HG03039 (cell line): ENCODE measurements at regions not wholly inside any gene's neighbourhood (a gene's known extent, or its start where the extent isn't known, plus 50 kb on each side); places are given as distances from the start of the nearest gene placed in this dataset.

Experiments
- ATAC-seq: cut with Tn5 transposase; IDR thresholded peaks from one replicate; pipeline ENCODE4 v1.9.1; 2021; ENCODE audit warnings: mild to moderate bottlenecking, moderate library complexity; ENCODE audit not compliant: unreplicated experiment

- ATAC-seq, result no peak
These were observed 70.9 kb downstream of the NAV1 start for GRCh38 chr1:201609661-201610318.

GRCh38 chr1:201610858-201611257 lies 71.9 kb downstream of the NAV1 start:
- ATAC-seq, result no peak

GRCh38 chr1:201612645-201613044 lies 73.7 kb downstream of the NAV1 start:
- no peak for ATAC-seq

- no peak for ATAC-seq
These were observed 75.5 kb downstream of the NAV1 start for GRCh38 chr1:201614262-201615015.

GRCh38 chr1:201617157-201617556 lies 78.2 kb downstream of the NAV1 start:
- ATAC-seq, result no peak

DNA sequence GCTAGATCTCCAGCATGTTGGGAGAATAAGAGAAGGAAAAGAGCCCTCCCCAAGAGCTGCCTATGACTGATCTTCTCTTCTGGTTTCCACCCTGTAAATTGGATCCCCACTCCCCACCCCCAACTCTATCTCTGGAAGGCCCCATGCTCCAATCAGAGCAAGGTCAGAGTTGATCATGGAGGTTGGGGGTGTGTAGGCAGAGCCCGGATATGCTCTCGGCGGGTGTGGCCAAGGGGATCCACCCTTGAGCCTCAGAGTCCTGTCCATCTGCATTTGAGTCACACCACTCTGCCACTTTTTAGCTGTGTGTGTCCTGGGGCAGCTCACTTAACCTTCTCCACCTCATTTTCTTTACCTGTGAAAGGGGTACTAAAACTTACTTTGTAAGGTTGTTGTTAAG lies 79.5 kb downstream of the NAV1 start:
- ATAC-seq, result no peak

- ATAC-seq, result no peak
These were observed 80.0 kb downstream of the NAV1 start for GRCh38 chr1:201618905-201619304.

GRCh38 chr1:201619513-201619912 lies 80.6 kb downstream of the NAV1 start:
- ATAC-seq, result no peak

DNA sequence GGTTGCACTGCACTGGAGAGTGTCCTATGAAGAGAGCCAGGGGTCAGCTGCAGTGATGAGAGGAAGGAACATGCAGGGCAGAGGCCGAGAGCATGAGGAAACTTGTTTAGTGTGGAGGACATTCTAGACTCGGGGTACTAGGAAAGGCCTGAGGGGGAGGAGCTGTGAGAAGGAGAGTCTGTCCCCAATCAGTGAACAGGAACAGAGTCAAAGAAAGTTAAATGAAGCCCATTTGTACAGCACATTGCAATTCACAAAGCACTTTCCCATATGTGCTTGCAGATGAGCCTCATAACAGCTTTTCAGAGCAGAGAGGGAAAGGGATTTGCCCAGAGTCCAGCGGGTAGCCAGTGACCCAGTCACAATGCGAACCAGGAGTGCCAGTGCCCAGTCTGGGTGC lies 83.4 kb downstream of the NAV1 start:
- no peak for ATAC-seq

DNA sequence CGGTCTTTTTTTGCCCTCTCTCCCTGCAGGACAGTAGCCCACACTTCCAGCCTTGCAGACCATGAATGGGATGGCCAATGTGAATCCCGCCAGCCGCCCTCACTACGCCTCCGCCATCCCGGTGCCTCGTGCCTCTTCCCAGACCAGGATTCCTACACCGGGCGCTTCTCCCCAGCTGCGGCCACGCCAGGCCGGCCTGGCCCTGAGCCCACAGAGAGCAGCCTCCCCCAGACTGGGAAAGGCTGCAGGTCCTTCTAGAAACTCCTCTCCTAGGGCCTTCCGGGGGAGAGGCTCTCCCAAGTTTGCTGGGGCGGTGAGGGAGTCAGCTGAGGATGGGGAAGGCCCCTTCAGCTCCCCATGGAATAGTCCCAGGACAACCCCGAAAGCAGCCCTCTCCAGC lies 83.9 kb downstream of the NAV1 start:
- no peak for ATAC-seq

GRCh38 chr1:201624741-201625225 lies 85.9 kb downstream of the NAV1 start:
- no peak for ATAC-seq

DNA sequence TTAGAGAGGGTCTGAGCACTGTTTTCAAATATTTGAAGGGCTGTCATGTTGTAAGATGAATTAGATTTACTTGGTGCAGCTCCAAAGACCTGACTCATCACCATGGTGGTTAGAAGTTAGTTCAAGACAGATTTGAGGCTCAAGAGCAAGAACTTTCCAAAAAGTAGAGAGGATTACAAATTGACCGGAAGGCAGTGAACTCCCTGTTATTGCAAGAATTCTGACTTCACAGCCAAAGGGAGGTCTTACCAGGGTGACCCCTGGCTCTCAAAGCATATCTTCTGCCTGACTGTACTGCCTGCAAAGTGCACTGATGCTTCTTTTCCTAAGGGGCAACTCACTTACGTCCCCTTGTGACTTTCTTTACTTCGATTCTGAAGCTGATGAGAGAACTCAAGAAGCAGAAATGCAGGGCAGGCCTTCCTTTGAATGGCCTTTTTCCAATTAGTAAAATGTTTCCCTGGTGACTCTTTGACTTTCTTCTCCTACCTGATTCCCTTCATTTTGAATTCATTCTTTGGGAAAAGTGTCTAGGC lies 86.4 kb downstream of the NAV1 start:
- ATAC-seq, result no peak

GRCh38 chr1:201625851-201626251 lies 86.9 kb downstream of the NAV1 start:
- no peak for ATAC-seq

DNA sequence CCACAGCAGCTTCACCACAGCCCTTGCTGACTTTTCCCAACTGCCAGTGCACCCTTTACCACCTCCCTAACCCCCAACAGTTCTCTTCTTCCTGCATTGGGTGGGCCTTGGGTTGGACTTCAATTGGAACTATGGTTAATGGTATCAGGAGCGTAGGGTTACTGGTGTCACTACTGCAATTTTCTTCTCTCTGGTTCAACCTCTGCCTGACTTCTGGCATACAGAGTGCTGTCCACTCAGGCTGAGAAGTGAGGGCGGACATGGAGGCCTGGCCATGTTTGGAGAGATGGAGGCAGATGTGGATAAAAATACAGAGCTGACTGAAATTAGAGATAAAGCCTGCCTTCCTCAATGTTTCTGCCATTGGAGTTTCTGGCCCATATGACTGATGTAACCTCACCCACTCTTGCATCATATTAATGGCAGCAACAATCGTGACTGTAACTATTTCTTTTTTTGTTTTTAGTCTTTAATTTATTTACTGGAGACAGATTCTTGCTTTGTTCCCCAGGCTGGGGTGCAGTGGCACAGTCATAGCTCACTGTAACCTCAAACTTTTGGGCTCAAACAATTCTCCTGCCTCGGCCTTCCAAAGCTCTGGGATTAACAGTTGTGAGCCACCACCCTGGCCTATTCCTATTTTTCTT lies 87.8 kb downstream of the NAV1 start:
- ATAC-seq, result no peak

- no peak for ATAC-seq
These were observed 89.6 kb downstream of the NAV1 start for GRCh38 chr1:201628490-201628889.

GRCh38 chr1:201630582-201630981 lies 91.7 kb downstream of the NAV1 start:
- no peak for ATAC-seq

GRCh38 chr1:201631037-201631436 lies 92.1 kb downstream of the NAV1 start:
- no peak for ATAC-seq

DNA sequence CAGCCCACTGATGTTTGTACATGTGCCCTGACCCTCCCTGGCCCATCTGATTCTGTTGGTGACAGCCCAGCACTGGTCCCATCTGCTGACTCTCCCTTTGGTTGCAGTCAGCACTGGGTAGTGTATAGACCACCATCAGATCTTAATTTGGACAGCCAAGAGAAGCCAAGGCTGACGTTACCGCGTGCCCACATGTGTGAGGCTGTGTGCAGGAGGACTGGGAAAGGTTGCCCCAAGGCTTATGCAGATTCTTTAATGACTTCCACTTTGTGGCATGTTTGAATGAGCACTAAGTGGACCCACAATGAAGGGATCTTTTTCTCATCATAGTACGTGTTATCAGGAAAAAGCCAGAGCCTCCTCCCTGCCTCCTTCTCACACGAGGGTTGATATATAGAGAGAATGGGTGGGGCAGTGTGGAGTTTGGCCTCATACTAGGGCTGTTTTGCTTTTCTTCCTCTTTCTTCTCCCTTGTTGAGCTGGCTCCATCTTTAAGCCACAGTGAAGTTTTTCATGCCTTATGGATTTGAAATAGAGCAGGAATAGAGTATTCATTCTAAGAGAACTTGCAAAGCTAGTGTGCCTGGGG lies 93.5 kb downstream of the NAV1 start:
- no peak for ATAC-seq

DNA sequence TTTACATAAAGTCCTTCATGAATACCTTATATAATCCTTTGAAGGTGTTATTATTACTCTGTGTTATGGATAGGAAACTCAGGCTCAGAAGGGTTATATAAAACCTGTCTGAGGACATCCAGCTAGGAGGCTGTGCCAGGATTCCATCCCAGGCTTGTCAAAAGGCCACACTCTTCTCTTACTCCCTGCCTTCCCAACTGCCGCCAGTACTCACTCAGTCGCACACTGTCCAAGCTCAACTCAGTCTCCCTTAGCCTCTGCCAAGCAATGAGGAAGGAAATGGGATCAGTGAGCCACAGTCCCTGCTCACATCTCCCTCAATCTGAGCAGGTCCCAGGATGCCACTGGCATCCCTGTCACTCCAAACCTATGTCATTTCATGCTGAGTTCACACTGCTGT lies 94.4 kb downstream of the NAV1 start:
- ATAC-seq, result no peak

GRCh38 chr1:201633811-201634210 lies 94.9 kb downstream of the NAV1 start:
- ATAC-seq, result no peak

- no peak for ATAC-seq
These were observed 95.3 kb downstream of the NAV1 start for GRCh38 chr1:201634261-201634660.
